Astrocyte (in vitro differentiated cells and primary cell): ENCODE measurements at regions not wholly inside any gene's neighbourhood (a gene's known extent, or its start where the extent isn't known, plus 50 kb on each side); places are given as distances from the start of the nearest gene placed in this dataset.

Experiments
- EZH2 ChIP-seq: IDR thresholded peaks from 2 replicates; pipeline ENCODE4 v1.6.1; 2012; ENCODE audit warnings: mild to moderate bottlenecking, low read length, inconsistent platforms; ENCODE audit not compliant: insufficient read depth
- TF ChIP-seq, protein P1 (sequence below): IDR thresholded peaks from 2 replicates; pipeline ENCODE4 v1.5.1; 2011; ENCODE audit warnings: low read depth, mild to moderate bottlenecking, inconsistent platforms, low read length, moderate library complexity; ENCODE audit not compliant: insufficient read depth

DNA sequence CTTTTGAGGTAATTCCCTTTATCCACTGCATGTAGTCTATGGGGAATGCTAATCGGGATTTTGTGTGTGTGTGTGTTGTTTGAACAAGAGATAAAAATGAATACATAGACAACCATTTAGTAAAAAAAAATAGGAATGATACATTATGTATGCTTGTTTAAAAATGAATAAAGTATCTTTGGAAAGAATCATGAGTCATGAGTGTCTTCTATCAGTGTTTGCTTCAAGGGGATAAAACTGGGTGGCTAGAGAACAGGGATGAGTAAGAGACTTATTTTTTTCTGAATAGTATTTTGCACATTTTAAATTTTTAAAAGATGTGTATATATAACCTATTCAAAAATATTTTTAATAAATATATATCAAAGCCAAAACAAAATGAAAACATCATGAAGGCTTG, 839.4 kb upstream of the ADGRL4 start:
- TF ChIP-seq, protein P1, sequence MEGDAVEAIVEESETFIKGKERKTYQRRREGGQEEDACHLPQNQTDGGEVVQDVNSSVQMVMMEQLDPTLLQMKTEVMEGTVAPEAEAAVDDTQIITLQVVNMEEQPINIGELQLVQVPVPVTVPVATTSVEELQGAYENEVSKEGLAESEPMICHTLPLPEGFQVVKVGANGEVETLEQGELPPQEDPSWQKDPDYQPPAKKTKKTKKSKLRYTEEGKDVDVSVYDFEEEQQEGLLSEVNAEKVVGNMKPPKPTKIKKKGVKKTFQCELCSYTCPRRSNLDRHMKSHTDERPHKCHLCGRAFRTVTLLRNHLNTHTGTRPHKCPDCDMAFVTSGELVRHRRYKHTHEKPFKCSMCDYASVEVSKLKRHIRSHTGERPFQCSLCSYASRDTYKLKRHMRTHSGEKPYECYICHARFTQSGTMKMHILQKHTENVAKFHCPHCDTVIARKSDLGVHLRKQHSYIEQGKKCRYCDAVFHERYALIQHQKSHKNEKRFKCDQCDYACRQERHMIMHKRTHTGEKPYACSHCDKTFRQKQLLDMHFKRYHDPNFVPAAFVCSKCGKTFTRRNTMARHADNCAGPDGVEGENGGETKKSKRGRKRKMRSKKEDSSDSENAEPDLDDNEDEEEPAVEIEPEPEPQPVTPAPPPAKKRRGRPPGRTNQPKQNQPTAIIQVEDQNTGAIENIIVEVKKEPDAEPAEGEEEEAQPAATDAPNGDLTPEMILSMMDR, result no peak
- TF ChIP-seq EZH2, result no peak
